ENCODE measurements at regions not wholly inside any gene's neighbourhood (a gene's known extent, or its start where the extent isn't known, plus 50 kb on each side); places are given as distances from the start of the nearest gene placed in this dataset.

GRCh38 chr12:13504074-13504473 lies 307.5 kb downstream of the EMP1 start:
- TF ChIP-seq CTCF (IDR thresholded peaks at IDR 0.05) (no peak), POLR2A (IDR thresholded peaks at IDR 0.05) (no peak)

Data from breast epithelium (tissue), 3 donors.